CD4-positive, alpha-beta T cell treated with Interleukin-1 beta for 1 hour (primary cell): ENCODE measurements at regions not wholly inside any gene's neighbourhood (a gene's known extent, or its start where the extent isn't known, plus 50 kb on each side); places are given as distances from the start of the nearest gene placed in this dataset.
"Not testable (repeated sequence)": the region's sequence is repeated elsewhere in the genome, so short reads cannot be mapped to it uniquely, and the experiment has no call there.

Experiments used
- DNase-seq, 2 donors: peaks; one replicate each; pipeline ENCODE4 v3.0.0-alpha.2; 2020 to 2022

GRCh38 chr11:109946322-109946846, 146.8 kb upstream of the ZC3H12C start:
- peak; percentile 43 to 69 for DNase-seq

GRCh38 chr11:109954534-109954933, 138.7 kb upstream of the ZC3H12C start:
- DNase-seq, result no peak

GRCh38 chr11:109956124-109956793, 136.9 kb upstream of the ZC3H12C start:
- no peak for DNase-seq

- no peak for DNase-seq
Measured at GRCh38 chr11:109957000-109957399, 136.2 kb upstream of the ZC3H12C start.

GRCh38 chr11:109957601-109958000, 135.6 kb upstream of the ZC3H12C start:
- DNase-seq, result no peak

- DNase-seq, result no peak
Measured at GRCh38 chr11:109958131-109958820, 134.9 kb upstream of the ZC3H12C start.

- DNase-seq, result no peak
Measured at GRCh38 chr11:109958821-109959166, 134.4 kb upstream of the ZC3H12C start.

GRCh38 chr11:109960831-109961230, 132.4 kb upstream of the ZC3H12C start:
- DNase-seq, result no peak

- DNase-seq, result no peak
Measured at GRCh38 chr11:109961261-109961660, 131.9 kb upstream of the ZC3H12C start.

- no peak for DNase-seq
Measured at GRCh38 chr11:109963101-109963500, 130.1 kb upstream of the ZC3H12C start.

GRCh38 chr11:109964487-109964886, 128.7 kb upstream of the ZC3H12C start:
- DNase-seq, result no peak

- DNase-seq, result not testable (repeated sequence)
Measured at GRCh38 chr11:109965445-109965844, 127.7 kb upstream of the ZC3H12C start.

- DNase-seq, result not testable (repeated sequence)
Measured at GRCh38 chr11:109965926-109966325, 127.3 kb upstream of the ZC3H12C start.

- DNase-seq, result not testable (repeated sequence)
Measured at GRCh38 chr11:109967136-109967535, 126.1 kb upstream of the ZC3H12C start.

GRCh38 chr11:109968299-109968698, 124.9 kb upstream of the ZC3H12C start:
- no peak for DNase-seq

GRCh38 chr11:109968781-109969180, 124.4 kb upstream of the ZC3H12C start:
- DNase-seq, result no peak

GRCh38 chr11:109970516-109971183, 122.5 kb upstream of the ZC3H12C start:
- no peak for DNase-seq

- no peak for DNase-seq
Measured at GRCh38 chr11:109971184-109971523, 122.0 kb upstream of the ZC3H12C start.

GRCh38 chr11:109972181-109972715, 120.9 kb upstream of the ZC3H12C start:
- no peak for DNase-seq

GRCh38 chr11:109972939-109973338, 120.3 kb upstream of the ZC3H12C start:
- DNase-seq, result no peak

- no peak for DNase-seq
Measured at GRCh38 chr11:109973486-109973885, 119.7 kb upstream of the ZC3H12C start.

GRCh38 chr11:109974523-109974922, 118.7 kb upstream of the ZC3H12C start:
- no peak for DNase-seq

- no peak for DNase-seq
Measured at GRCh38 chr11:109978895-109979294, 114.3 kb upstream of the ZC3H12C start.
